Endothelial cell (in vitro differentiated cells): ENCODE measurements at regions not wholly inside any gene's neighbourhood (a gene's known extent, or its start where the extent isn't known, plus 50 kb on each side); places are given as distances from the start of the nearest gene placed in this dataset.
A peak's percentile ranks its signal among the peaks of the same experiment; 100 is the strongest.

ENCODE experiments used
- DNase-seq: peaks from one replicate; pipeline ENCODE4 v3.0.0; 2021; ENCODE audit warnings: low spot score
- H3K27ac Mint-ChIP-seq: one replicate; pipeline ENCODE4 v1.8.0; 2021; ENCODE audit warnings: mixed read lengths, inconsistent platforms; ENCODE audit not compliant: unreplicated experiment
- H3K27me3 Mint-ChIP-seq: one replicate; pipeline ENCODE4 v1.8.0; 2021; ENCODE audit warnings: mild to moderate bottlenecking, moderate library complexity, mixed read lengths, inconsistent platforms; ENCODE audit not compliant: unreplicated experiment
- H3K36me3 Mint-ChIP-seq: one replicate; pipeline ENCODE4 v1.8.0; 2021; ENCODE audit warnings: mild to moderate bottlenecking, low read depth, mixed read lengths, inconsistent platforms; ENCODE audit not compliant: unreplicated experiment
- H3K4me1 Mint-ChIP-seq: one replicate; pipeline ENCODE4 v1.8.0; 2021; ENCODE audit warnings: mild to moderate bottlenecking, mixed read lengths, inconsistent platforms; ENCODE audit not compliant: unreplicated experiment
- H3K4me3 Mint-ChIP-seq: one replicate; pipeline ENCODE4 v1.8.0; 2021; ENCODE audit warnings: mild to moderate bottlenecking, mixed read lengths, inconsistent platforms; ENCODE audit not compliant: unreplicated experiment
- H3K9me3 Mint-ChIP-seq: one replicate; pipeline ENCODE4 v1.8.0; 2021; ENCODE audit warnings: mixed read lengths, inconsistent platforms; ENCODE audit not compliant: unreplicated experiment
- TF ChIP-seq, protein P1 (sequence below): fragments of 200-600 bp; sonication (generic); IDR thresholded peaks from one replicate; pipeline ENCODE4 v1.5.0; 2021; ENCODE audit warnings: antibody characterized with exemption; ENCODE audit not compliant: unreplicated experiment

DNA sequence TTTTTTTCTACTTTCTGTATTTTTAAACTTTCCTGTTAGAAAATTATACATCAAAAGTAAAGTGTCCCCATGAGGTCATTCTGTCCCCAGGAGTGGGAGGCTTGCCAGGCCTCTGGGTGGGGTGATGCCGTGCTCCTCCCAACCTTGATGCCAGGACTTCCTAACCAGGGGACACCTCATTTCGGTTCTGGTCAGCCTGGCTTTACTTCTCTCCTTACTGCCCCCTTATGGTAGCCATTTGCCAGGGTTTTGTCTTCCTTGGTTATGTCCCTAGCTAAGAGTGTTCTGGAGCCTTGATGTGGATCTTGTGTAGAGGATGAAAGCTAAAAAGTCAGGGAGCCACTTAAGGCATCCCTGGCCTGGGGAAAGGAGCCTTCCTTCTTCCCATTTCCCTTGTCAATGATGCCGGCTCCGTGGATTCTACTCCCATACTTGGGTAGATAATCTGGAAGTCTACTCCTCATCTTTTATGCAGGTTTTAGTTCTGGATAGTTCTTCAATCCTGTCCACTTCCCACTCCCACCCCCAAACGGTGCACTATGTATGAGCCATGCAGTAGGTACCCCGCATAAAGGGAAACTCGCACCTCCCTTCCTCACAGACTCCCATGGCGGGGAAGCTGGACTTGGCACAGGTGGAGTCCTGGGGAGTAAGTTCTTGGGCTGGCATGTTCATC is 164.1 kb upstream of the SALL4 start:
- Mint-ChIP-seq H3K4me1 (no peaks in the 10 kb centered on the region), H3K4me3 (no peak overlapping the region), H3K9me3 (no peaks in the 10 kb centered on the region), H3K36me3 (no peaks in the 10 kb centered on the region), H3K27me3 (no peaks in the 10 kb centered on the region), H3K27ac (no peak overlapping the region)
- TF ChIP-seq, protein P1, sequence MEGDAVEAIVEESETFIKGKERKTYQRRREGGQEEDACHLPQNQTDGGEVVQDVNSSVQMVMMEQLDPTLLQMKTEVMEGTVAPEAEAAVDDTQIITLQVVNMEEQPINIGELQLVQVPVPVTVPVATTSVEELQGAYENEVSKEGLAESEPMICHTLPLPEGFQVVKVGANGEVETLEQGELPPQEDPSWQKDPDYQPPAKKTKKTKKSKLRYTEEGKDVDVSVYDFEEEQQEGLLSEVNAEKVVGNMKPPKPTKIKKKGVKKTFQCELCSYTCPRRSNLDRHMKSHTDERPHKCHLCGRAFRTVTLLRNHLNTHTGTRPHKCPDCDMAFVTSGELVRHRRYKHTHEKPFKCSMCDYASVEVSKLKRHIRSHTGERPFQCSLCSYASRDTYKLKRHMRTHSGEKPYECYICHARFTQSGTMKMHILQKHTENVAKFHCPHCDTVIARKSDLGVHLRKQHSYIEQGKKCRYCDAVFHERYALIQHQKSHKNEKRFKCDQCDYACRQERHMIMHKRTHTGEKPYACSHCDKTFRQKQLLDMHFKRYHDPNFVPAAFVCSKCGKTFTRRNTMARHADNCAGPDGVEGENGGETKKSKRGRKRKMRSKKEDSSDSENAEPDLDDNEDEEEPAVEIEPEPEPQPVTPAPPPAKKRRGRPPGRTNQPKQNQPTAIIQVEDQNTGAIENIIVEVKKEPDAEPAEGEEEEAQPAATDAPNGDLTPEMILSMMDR, result peak; percentile 38
- DNase-seq, result peak; percentile 68

DNA sequence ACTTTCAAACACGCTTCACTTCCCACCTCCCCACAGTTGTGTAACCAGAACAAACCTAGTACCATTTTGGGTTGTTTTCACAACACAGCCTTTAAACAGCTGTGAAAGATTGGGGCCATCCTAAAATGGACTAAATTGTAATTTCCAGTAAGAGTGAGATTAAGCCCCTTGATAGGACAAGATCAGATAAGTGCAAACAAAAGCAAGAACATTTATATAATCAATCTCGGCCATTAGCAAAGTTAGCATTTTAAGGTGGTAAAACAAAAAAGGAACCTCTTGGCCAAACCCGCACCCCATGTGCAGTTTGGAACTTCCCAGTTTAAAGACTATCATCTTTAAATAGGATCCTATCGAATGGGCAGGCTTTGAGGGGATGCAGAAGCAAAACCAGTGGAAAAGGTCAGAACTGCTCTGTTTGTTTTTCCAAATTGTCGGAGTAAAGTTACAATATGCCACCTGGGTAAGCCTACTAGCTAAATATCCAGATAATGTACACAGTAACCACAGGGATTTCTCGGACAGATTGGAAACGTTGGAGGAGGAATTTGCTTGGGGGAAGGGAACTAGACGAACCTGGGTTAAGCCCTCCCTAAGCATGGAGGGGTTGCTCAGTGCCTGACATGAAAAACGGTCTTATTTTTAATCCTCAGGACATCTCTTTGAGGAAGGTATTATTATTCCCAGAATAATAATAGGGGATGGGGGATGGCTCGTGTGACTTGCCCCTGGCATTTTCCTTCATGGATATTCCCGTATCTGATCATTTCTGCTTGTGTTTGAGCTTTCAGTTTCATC is 159.8 kb upstream of the SALL4 start:
- Mint-ChIP-seq H3K36me3 (no peaks in the 10 kb centered on the region), H3K9me3 (no peaks in the 10 kb centered on the region), H3K4me1 (peaks cover 18% of the 10 kb centered on the region), H3K27ac (no peak overlapping the region), H3K27me3 (peaks cover 1% of the 10 kb centered on the region), H3K4me3 (no peak overlapping the region)
- TF ChIP-seq, protein P1, result no peak
- DNase-seq, result no peak

DNA sequence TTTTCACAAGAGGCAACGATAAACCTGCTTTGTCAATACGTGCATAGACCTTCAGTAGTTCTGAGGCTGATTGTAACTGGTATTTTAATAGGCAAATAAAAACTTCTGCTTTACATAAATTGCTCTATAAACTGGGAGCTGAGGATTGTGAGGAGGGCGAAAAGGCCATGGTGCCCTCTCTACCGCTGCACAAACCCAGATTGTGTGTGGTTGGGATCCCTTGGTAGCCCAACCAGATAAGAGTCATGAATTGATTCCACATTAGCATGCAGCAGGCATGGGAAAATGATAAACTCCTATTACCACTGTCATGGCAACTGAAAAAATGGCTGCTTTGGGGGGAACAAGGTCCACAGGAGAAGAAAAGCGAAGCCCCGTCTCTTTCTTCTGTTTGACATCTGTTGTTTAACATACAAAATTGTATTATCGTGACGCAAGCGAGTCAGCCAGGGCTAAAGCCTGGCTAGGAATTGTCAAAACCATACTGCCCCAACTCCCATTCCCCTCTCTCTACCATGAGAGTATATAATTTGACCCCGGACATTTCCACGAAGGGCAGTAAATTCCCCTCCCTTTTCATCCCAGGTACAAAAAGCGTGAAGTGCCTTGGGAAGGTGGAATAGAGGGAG is 157.8 kb upstream of the SALL4 start:
- H3K27me3 Mint-ChIP-seq, result peaks cover 1% of the 10 kb centered on the region
- no peak for DNase-seq
- H3K36me3 Mint-ChIP-seq, result no peaks in the 10 kb centered on the region
- no peak overlapping the region for H3K27ac Mint-ChIP-seq
- no peak overlapping the region for H3K4me3 Mint-ChIP-seq
- H3K9me3 Mint-ChIP-seq, result no peaks in the 10 kb centered on the region
- TF ChIP-seq, protein P1, result no peak
- peaks cover 18% of the 10 kb centered on the region for H3K4me1 Mint-ChIP-seq

DNA sequence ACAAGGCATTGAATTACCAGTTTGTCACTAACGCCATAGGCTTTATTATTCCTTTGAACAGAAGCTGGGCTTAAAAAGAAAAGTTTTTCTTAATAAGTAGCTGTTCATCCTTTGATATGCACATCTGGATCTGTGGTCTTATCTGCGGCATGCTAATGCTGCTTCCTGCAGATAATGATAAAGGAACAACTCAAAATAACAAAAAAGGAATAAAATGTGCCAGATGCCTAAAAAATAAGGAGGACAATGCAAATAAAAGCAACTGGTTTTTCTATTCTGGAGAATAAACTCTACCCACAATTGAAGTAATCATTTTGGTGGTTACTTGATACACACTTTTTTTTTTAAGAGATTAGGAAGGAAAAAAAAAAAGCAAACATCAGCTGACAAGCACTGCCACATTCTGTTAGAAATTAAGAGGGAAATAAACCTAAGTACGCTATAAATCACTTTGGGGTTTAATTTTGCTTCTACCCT is 156.8 kb upstream of the SALL4 start:
- H3K27me3 Mint-ChIP-seq, result peaks cover 1% of the 10 kb centered on the region
- H3K27ac Mint-ChIP-seq, result no peak overlapping the region
- H3K9me3 Mint-ChIP-seq, result no peaks in the 10 kb centered on the region
- DNase-seq, result no peak
- no peak overlapping the region for H3K4me3 Mint-ChIP-seq
- TF ChIP-seq, protein P1, result no peak
- peaks cover 18% of the 10 kb centered on the region for H3K4me1 Mint-ChIP-seq
- no peaks in the 10 kb centered on the region for H3K36me3 Mint-ChIP-seq
